EL (cell line): ENCODE measurements at regions not wholly inside any gene's neighbourhood (a gene's known extent, or its start where the extent isn't known, plus 50 kb on each side); places are given as distances from the start of the nearest gene placed in this dataset.

Source experiments
- DNase-seq: peaks from one replicate; pipeline ENCODE4 v3.0.0-alpha.2; 2016

- DNase-seq: no peak
These were observed 168.3 kb downstream of the NR4A2 start for GRCh38 chr2:156164091-156164720.

GRCh38 chr2:156158808-156159207 is 173.7 kb downstream of the NR4A2 start:
- DNase-seq: no peak

GRCh38 chr2:156157670-156158069 is 174.9 kb downstream of the NR4A2 start:
- DNase-seq: no peak

GRCh38 chr2:156156580-156156979 is 175.9 kb downstream of the NR4A2 start:
- no peak for DNase-seq

- DNase-seq: no peak
These were observed 177.2 kb downstream of the NR4A2 start for GRCh38 chr2:156155319-156155718.

- no peak for DNase-seq
These were observed 181.2 kb downstream of the NR4A2 start for GRCh38 chr2:156151351-156151750.

- no peak for DNase-seq
These were observed 184.8 kb downstream of the NR4A2 start for GRCh38 chr2:156147594-156148330.

- no peak for DNase-seq
These were observed 186.5 kb downstream of the NR4A2 start for GRCh38 chr2:156145976-156146375.

GRCh38 chr2:156145469-156145868 is 187.1 kb downstream of the NR4A2 start:
- no peak for DNase-seq

GRCh38 chr2:156136566-156136965 is 196.0 kb downstream of the NR4A2 start:
- DNase-seq: no peak

- DNase-seq: no peak
These were observed 197.6 kb downstream of the NR4A2 start for GRCh38 chr2:156134887-156135286.

GRCh38 chr2:156132941-156133340 is 199.6 kb downstream of the NR4A2 start:
- DNase-seq: no peak

- DNase-seq: no peak
These were observed 200.4 kb downstream of the NR4A2 start for GRCh38 chr2:156132130-156132529.

GRCh38 chr2:156129227-156129626 is 203.3 kb downstream of the NR4A2 start:
- DNase-seq: no peak

GRCh38 chr2:156125018-156125417 is 207.5 kb downstream of the NR4A2 start:
- DNase-seq: no peak

GRCh38 chr2:156124458-156124857 is 208.1 kb downstream of the NR4A2 start:
- no peak for DNase-seq

- DNase-seq: no peak
These were observed 213.6 kb downstream of the NR4A2 start for GRCh38 chr2:156118753-156119416.

- DNase-seq: no peak
These were observed 216.4 kb downstream of the NR4A2 start for GRCh38 chr2:156116113-156116512.

- DNase-seq: peak; percentile 3
These were observed 217.2 kb downstream of the NR4A2 start for GRCh38 chr2:156115338-156115737.

GRCh38 chr2:156112323-156112722 is 220.2 kb downstream of the NR4A2 start:
- DNase-seq: no peak

GRCh38 chr2:156110890-156111289 is 221.6 kb downstream of the NR4A2 start:
- DNase-seq: peak; percentile 2

- no peak for DNase-seq
These were observed 233.1 kb downstream of the NR4A2 start for GRCh38 chr2:156099382-156099781.

- no peak for DNase-seq
These were observed 234.0 kb downstream of the NR4A2 start for GRCh38 chr2:156098506-156098905.

GRCh38 chr2:156088587-156088986 is 243.9 kb downstream of the NR4A2 start:
- peak; percentile 4 for DNase-seq
